MG63 (cell line): ENCODE measurements at regions not wholly inside any gene's neighbourhood (a gene's known extent, or its start where the extent isn't known, plus 50 kb on each side); places are given as distances from the start of the nearest gene placed in this dataset.

Experiments used
- DNase-seq: peaks from one replicate; pipeline ENCODE4 v3.0.0-alpha.2; 2020
- H3K27me3 ChIP-seq: fragments of 250-450 bp; sonication (Bioruptor Pico); 2 replicates; pipeline ENCODE4 v1.5.1; 2020; ENCODE audit warnings: mild to moderate bottlenecking, moderate library complexity
- H3K36me3 ChIP-seq: fragments of 250-450 bp; sonication (Bioruptor Pico); 2 replicates; pipeline ENCODE4 v1.5.1; 2020; ENCODE audit warnings: mild to moderate bottlenecking, moderate library complexity
- H3K4me3 ChIP-seq: fragments of 250-450 bp; sonication (Bioruptor Pico); 2 replicates; pipeline ENCODE4 v1.5.1; 2020; ENCODE audit warnings: mild to moderate bottlenecking, moderate library complexity
- H3K9me3 ChIP-seq: fragments of 250-450 bp; sonication (Bioruptor Pico); 2 replicates; pipeline ENCODE4 v1.5.1; 2020; ENCODE audit warnings: mild to moderate bottlenecking, moderate library complexity

DNA sequence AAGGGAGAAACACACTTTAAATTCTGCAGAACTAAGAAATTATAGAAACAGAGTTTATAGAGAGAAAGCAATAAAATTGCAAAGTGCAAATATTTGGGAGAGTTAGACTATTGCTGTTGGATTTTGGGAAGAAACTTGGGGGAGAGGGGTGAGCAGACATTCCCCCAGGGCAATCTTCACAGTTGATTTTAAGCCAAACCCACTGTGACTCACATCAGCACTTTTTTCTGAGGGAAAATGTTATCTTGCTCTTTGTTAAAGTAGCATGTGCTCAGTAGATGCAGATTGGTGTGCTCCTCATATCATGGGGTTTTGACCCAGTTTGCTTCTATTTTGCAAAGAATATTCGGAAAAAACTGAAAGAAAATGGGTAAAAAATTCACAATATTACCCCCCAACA lies 367.6 kb downstream of the CDH11 start:
- no peak for DNase-seq
- Histone ChIP-seq H3K4me3 (no peak overlapping the region), H3K36me3 (no peaks in the 10 kb centered on the region), H3K9me3 (no peaks in the 10 kb centered on the region), H3K27me3 (no peaks in the 10 kb centered on the region)

DNA sequence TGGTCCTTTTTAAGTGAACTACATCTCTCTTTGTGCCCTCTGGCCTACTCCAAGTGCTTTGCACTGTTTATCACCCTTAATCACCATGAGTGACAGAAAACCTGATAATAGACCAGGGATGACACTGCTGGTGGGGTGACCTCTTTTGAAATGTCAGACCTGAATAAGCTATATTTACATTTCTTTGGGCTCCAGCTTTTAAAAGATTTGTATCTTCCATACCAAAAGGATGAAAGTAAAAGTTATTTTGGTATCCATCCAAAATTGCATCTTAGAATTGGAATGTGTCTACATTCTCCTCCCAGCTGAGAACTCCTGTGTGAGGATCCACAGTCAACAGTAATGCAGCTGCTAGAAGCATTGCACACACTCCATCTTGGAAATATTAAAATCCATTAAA lies 370.0 kb downstream of the CDH11 start:
- H3K9me3 ChIP-seq = no peaks in the 10 kb centered on the region
- peak; percentile 5 for DNase-seq
- no peaks in the 10 kb centered on the region for H3K36me3 ChIP-seq
- H3K4me3 ChIP-seq = no peak overlapping the region
- no peaks in the 10 kb centered on the region for H3K27me3 ChIP-seq

DNA sequence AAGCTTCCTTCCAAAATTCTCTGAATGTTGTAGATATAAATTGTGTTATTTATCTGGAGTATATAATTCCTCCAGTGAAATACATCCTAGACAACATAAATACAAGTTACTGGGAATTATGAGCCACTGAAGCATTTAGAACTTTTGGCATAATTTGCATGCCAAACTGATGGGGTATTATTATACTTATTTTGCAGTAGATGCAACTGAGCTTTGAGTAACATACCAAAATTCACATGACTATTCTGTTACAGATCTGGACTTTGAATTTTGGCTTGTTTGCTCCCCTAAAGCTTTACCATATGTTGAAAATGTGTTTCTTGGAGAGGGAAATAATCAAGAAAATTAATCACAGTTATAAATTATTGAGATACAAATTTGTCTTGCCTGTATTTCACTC lies 372.5 kb downstream of the CDH11 start:
- DNase-seq = no peak
- no peaks in the 10 kb centered on the region for H3K27me3 ChIP-seq
- no peaks in the 10 kb centered on the region for H3K9me3 ChIP-seq
- H3K4me3 ChIP-seq = no peak overlapping the region
- H3K36me3 ChIP-seq = no peaks in the 10 kb centered on the region

DNA sequence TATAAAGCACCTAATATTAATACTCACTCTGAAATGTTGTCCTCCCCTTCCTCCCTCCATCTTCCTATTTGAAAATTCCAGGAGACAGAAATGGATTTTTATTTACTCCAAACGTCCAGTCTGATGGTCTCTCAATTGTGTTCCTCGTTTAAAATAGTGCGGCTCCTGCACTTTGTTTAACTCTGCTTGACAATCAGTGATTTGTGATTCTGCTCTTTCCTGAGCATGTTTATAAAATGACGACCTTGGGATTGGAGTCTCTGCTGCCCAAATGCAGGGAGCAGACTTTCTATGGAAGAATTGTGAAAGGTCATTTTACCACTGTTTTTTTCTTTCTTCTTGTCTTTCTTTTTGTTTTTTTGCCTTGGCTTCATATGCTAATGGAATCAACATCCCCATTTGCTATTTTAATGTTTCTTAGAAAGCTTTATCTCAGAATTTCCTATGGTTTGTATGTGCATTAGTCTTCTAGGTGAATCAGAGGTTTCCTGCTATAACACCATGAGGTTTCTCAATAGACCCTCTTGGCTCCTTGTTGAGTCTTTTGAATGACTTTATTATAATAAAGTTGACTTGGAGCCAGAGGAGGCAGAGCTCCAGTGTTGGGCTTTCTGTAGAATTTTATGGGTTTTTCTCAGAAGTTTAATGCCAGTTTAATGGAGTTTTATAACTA lies 376.5 kb downstream of the CDH11 start:
- DNase-seq = no peak
- Histone ChIP-seq H3K36me3 (no peaks in the 10 kb centered on the region), H3K27me3 (no peaks in the 10 kb centered on the region), H3K9me3 (no peaks in the 10 kb centered on the region), H3K4me3 (no peak overlapping the region)

DNA sequence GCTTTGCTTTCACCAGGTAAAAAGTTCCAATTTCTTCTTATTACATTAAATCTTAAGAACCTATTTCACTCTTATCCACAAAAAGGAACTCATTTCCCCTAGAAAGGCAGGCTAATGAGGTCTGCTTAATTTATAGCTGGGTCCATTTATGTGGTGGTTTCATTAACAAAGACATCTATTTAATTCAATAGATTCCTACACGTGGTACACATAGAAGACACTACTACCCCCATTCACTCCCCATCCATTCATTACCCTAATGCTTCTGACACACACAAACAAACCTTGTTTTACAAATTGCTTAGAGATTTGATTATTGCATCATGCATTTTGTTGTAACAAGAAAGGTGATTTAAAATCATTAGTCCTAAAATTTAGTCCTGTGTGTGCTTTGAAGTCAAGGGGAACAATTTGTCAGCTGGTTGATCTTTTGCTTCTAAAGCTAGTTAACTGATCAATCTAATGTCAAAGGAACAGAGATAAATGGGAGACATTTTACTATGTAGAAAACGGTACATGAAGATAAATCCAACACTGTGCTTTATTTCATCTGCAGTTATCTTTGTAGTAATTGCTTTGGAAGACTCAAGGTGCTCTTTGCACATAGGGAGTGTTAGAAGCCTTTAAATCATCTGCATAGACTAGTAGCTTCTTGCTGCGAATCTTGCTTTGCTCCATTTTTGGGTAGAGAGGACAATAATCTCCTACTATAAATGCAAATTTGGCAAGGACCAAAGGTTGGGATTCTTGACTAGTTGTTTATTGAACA lies 379.2 kb downstream of the CDH11 start:
- Histone ChIP-seq H3K9me3 (no peaks in the 10 kb centered on the region), H3K4me3 (no peak overlapping the region)

DNA sequence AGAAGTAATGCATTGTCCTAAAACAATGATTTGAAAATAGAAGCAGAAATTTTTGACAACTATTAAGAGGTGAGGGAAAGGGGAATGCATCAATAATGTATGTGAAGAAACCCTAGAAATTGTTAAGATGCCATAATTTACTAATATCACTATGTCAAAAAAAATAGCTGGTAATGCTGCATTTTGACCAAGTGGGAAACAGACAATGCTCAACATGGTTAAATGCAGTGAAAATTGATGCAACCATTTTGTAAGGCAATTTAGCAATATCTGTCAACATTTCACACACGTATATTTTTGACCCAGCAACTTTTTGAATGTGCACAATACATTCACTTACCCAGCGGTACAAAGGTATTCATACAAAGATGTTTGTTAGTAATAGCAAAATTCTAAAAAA lies 381.6 kb downstream of the CDH11 start:
- H3K36me3 ChIP-seq = no peaks in the 10 kb centered on the region
- no peaks in the 10 kb centered on the region for H3K27me3 ChIP-seq
- H3K9me3 ChIP-seq = no peaks in the 10 kb centered on the region
- no peak overlapping the region for H3K4me3 ChIP-seq
- DNase-seq = no peak

More for the DNA sequence above, 379.2 kb downstream of the CDH11 start:
- H3K27me3 ChIP-seq = no peaks in the 10 kb centered on the region
- no peaks in the 10 kb centered on the region for H3K36me3 ChIP-seq
- no peak for DNase-seq

DNA sequence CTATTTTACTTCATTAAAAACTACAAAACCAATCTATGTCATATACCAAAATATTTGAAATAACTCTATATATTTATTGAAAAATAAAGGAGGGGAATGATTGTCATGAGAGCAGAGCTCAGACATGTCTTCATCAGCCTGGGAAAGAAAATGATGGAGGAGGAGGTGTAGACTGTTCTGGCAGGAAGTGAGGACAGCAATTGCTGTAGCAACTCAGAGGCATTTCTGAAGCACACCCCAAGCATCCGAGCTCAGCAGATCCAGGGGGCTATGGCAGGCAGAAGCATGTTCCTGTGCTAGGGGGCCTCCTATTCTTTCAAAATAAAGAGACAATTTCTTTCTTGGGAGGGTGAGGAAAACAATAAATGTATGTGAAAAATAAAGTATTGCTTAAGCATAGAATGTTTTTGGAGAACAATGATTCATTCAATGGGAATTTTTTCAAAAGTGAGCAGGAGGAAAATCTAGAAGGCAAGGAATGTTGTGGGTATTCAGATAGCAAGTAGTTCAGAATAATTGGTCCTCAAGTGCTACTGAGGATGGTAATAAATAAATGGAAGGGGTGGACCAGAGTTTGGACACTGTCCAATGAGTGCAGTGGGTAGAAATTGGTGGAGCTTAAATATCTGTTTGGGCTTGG lies 383.4 kb downstream of the CDH11 start:
- H3K27me3 ChIP-seq = no peaks in the 10 kb centered on the region
- H3K4me3 ChIP-seq = no peak overlapping the region
- no peaks in the 10 kb centered on the region for H3K9me3 ChIP-seq
- H3K36me3 ChIP-seq = no peaks in the 10 kb centered on the region
- DNase-seq = no peak

DNA sequence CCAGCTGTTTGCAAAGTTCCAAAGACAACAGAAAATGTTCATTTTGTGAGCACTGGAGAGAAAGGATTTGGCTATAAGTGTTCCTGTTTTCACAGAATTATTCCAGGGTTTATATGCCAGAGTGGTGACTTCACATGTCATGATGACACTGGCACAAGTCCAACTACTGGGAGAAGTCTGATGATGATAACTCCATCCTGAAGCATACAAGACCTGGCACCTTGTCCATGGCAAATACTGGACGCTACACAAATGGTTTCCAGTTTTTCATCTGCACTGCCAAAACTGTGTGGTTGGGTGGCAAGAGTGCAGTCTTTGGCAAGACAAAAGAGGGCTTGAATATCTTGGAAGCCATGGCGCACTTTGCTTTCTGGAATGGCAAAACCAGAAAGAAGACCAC lies 385.0 kb downstream of the CDH11 start:
- H3K4me3 ChIP-seq = no peak overlapping the region
- no peaks in the 10 kb centered on the region for H3K27me3 ChIP-seq
- no peaks in the 10 kb centered on the region for H3K36me3 ChIP-seq
- no peaks in the 10 kb centered on the region for H3K9me3 ChIP-seq
- DNase-seq = no peak

DNA sequence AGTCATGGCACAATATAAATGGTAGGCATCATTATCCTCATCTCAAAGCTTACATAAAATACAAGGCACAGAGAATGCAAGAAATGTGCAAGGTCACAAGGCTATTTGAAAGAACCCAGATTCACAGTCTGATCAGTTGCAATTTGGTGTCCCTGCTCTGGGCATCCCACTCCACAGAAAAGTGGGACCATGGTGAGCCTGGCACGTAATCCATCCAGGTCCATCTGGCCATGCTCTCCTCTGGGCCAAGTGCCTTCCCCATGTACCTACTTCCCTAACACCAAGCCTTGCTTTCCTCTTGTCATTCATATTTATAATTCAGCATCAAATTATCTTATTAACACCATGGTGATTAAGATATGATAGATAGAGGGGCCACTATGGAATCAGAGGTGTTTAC lies 390.0 kb downstream of the CDH11 start:
- H3K36me3 ChIP-seq = no peaks in the 10 kb centered on the region
- H3K27me3 ChIP-seq = no peaks in the 10 kb centered on the region
- no peak overlapping the region for H3K4me3 ChIP-seq
- H3K9me3 ChIP-seq = no peaks in the 10 kb centered on the region
- no peak for DNase-seq

DNA sequence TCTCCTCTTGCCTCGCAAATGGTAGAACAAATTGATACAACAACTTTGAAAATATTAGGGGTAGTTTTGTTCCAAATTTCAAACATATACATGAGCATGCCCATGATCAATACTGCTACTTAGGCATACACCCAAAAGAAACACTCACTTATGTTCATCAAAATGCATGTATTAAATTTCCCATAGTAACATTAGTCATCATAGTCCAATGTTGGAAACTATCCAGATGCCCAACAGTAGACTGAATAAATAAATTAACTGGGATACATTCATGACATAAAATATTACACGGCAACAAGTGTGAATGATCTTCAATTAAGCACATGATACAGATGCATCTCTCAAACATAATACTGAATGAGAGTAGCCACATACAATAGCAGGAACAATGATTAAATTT lies 391.6 kb downstream of the CDH11 start:
- Histone ChIP-seq H3K27me3 (no peaks in the 10 kb centered on the region), H3K36me3 (no peaks in the 10 kb centered on the region), H3K4me3 (no peak overlapping the region), H3K9me3 (no peaks in the 10 kb centered on the region)
- no peak for DNase-seq

DNA sequence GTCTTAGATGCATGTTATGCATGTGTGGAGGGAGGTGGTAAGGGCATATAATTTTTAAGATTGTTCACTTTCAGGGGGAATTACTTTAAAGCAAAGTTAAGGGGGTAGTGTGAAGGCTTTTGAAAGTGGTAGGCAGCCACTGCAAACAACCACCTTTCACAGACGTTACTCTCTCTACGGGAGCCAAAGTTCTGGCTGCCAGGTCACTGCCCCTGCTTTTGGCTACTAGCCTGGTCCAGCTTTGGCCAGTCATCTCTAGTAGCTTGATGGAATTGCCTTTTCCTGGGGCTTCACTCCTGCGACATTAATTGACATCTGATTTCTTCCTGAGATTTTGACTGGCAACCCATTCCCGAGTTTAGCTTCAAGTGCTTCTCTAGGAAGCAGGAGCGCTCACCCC lies 397.5 kb downstream of the CDH11 start:
- H3K4me3 ChIP-seq = no peak overlapping the region
- H3K9me3 ChIP-seq = no peaks in the 10 kb centered on the region
- H3K27me3 ChIP-seq = no peaks in the 10 kb centered on the region
- H3K36me3 ChIP-seq = no peaks in the 10 kb centered on the region
- no peak for DNase-seq

DNA sequence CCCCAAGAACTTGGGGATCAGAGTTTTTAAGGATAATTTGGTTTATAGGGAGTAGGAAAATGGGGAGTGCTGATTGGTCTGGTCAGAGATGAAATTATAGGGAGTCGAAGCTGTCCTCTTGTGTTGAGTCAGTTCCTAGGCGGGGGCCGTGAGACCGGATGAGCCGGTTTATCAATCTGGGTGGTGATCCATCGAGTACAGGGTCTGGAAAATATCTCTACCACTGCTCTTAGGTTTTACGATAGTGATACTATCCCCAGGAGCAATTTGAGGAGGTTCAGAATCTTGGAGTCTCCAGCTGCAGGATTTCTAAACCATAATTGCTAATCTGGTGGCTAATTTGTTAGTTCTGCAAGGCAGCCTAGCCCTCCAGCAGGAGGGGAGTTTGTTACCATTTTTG lies 403.4 kb downstream of the CDH11 start:
- H3K27me3 ChIP-seq = no peaks in the 10 kb centered on the region
- DNase-seq = no peak
- H3K36me3 ChIP-seq = no peaks in the 10 kb centered on the region
- H3K9me3 ChIP-seq = no peaks in the 10 kb centered on the region
- H3K4me3 ChIP-seq = no peak overlapping the region

DNA sequence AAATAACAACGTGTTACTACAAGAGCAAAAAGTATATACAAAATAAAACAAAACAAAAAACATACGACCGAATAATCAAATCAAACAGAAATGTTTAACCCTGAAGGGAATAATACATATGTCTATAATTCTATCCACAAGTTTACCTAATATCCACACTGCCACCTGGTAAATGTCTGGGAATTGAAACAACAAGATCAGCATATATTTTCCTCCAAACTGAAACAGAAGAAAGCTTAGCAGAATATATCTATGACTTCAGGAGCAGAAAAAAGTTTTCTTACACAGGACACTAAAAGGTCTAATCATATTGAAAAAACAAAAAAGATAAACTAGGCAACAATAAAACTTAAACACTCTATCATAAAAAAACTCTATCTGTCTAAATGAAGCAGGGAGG lies 404.0 kb downstream of the CDH11 start:
- Histone ChIP-seq H3K9me3 (no peaks in the 10 kb centered on the region), H3K4me3 (no peak overlapping the region), H3K36me3 (no peaks in the 10 kb centered on the region), H3K27me3 (no peaks in the 10 kb centered on the region)
- no peak for DNase-seq

DNA sequence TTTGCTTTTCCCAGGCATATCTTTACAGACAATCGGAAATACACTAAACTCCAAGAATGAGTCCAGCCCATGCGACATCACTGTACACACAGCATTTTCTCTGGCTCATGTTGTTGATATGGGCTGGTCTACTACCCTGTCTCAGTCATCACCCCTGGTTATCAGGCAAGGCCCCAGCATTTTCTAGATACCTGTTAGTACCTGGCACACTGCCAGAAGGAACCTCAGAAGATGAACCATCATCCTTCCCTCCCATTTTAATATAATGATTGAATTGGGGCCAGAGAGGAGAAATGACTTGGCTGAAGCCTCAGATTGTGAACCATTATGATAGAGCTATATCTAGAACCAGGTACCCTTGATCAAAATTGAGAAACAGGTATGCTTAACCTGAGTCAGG lies 406.2 kb downstream of the CDH11 start:
- DNase-seq = no peak
- H3K9me3 ChIP-seq = no peaks in the 10 kb centered on the region
- H3K36me3 ChIP-seq = no peaks in the 10 kb centered on the region
- no peaks in the 10 kb centered on the region for H3K27me3 ChIP-seq
- no peak overlapping the region for H3K4me3 ChIP-seq

DNA sequence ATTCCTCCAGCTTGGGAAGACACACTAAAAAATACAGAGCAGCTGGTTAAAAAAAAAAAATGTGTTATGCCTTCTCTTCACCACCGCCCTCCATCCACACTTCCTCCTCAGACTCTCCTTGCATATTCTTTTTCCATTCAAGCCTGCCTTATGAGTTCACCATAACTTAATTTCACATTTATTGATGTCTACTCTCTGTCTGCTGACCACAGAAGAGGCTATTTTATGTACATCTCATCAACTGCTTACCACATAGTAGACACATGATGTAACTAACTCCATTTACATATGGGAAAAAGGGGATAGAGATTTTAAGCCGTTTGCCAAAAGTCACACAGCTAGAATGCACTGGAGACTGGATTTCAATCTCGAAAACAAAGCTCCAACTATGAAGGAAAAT lies 409.8 kb downstream of the CDH11 start:
- DNase-seq = no peak
- Histone ChIP-seq H3K4me3 (no peak overlapping the region), H3K36me3 (no peaks in the 10 kb centered on the region), H3K9me3 (no peaks in the 10 kb centered on the region), H3K27me3 (no peaks in the 10 kb centered on the region)

DNA sequence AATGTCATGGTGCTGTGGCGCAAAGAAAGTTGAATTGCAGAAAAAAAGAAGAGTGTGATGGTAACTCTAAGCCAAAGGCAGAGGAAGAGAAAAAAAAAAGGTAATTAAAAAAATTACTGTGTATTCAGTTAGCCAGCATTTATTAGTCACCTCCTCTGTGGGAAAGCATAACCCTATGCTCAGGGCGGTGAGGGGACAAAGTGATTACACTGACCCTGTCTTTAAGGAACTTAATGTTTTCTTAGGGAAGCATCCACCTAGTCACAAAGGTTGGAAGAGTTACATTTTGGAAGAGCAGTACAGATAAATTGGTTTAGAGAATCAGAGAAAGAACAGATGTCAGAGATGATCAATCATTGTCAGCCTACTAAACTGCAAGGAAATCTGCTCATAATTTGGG lies 410.3 kb downstream of the CDH11 start:
- DNase-seq = no peak

DNA sequence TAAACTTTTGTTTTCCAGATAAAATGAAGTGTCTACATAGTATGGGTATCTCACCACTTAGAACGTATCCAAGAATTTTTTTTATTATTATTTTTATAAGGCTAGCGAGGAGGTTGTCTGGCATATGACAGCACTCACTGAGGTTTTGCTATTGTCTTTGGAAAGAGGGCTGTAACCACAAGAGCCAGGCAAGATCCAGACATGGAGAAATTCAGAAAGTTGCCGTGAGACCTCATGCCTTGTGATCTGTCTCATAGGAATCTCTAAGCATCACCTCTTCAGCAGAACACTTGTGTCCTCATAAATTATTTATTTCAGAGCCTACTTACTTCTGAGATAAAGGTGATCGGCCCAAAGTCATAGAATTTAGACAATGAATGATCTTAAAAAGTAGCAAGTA lies 410.8 kb downstream of the CDH11 start:
- no peak overlapping the region for H3K4me3 ChIP-seq
- no peaks in the 10 kb centered on the region for H3K36me3 ChIP-seq
- no peaks in the 10 kb centered on the region for H3K27me3 ChIP-seq
- H3K9me3 ChIP-seq = no peaks in the 10 kb centered on the region
- peak; percentile 20 for DNase-seq

More for the DNA sequence above, 410.3 kb downstream of the CDH11 start:
- H3K9me3 ChIP-seq = no peaks in the 10 kb centered on the region
- H3K36me3 ChIP-seq = no peaks in the 10 kb centered on the region
- H3K27me3 ChIP-seq = no peaks in the 10 kb centered on the region
- H3K4me3 ChIP-seq = no peak overlapping the region

DNA sequence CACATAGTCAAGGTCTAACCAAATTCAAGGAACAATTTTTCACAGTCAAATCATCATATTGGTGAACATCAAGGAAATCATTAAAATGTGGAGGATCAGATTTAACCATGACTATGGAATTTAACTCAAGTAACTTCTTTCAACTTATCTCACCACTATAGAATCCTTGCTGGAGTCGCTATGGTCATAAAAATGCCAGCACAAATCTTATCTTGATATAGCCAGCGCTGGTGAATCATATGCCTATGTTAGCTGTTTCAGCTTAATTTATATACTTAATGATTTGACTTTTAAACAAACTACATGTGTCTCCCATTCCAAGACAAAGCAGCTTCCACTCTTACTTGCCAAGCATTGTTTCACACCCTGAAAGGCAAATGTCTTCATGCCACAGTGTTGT lies 416.4 kb downstream of the CDH11 start:
- H3K4me3 ChIP-seq = no peak overlapping the region
- no peaks in the 10 kb centered on the region for H3K9me3 ChIP-seq
- no peaks in the 10 kb centered on the region for H3K36me3 ChIP-seq
- no peak for DNase-seq
- H3K27me3 ChIP-seq = no peaks in the 10 kb centered on the region
